ENCODE measurements at regions not wholly inside any gene's neighbourhood (a gene's known extent, or its start where the extent isn't known, plus 50 kb on each side); places are given as distances from the start of the nearest gene placed in this dataset.

DNA sequence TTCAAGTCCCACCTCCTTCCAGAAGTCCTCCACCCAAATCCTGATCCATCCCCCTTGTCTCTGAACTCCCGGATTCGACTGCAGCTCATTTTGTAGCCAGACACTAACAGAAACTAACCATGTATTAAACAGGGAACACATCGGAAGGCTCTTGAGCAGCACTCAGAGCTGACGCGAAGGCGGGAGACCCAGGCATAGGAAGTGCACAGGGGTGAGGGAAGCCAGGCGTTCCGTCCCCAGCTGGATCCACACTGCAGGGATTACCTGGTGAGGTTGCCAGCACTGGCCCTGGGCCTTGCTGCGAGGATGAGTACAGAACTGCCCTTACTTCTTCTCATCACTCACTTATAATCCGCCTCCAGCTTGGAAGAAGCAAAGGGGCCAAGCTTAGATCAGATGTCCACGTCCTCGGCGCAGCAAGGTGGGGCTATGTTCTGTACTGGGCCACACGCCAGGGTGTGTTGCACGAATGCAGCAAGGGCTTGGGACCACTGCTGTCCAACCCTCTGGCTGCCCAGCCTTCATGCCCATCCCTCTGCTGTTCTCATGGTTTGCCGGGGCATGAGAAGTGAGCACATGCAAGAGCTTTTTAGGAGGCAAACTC is 124.2 kb upstream of the SMAD3 start (continued):
- TF ChIP-seq KDM1A (IDR thresholded peaks at IDR 0.05; ENCODE audit: borderline replicate concordance, low read length) (no peak), SIX5 (IDR thresholded peaks at IDR 0.05; ENCODE audit: low read depth, low read length) (no peak), JUN (IDR thresholded peaks at IDR 0.05; ENCODE audit: low read depth, low read length) (no peak), TEAD4 (IDR thresholded peaks at IDR 0.05; ENCODE audit: low read depth, low read length) (no peak), CREB1 (IDR thresholded peaks at IDR 0.05) (no peak), RBBP5 (IDR thresholded peaks at IDR 0.05; ENCODE audit: borderline replicate concordance, low read depth, low read length) (no peak)
